Right lung (tissue), 2 donors: ENCODE measurements at regions not wholly inside any gene's neighbourhood (a gene's known extent, or its start where the extent isn't known, plus 50 kb on each side); places are given as distances from the start of the nearest gene placed in this dataset.
"Not testable (repeated sequence)": the region's sequence is repeated elsewhere in the genome, so short reads cannot be mapped to it uniquely, and the experiment has no call there.

Experiments
- DNase-seq, 2 donors: peaks; one replicate each; pipeline ENCODE4 v3.0.0-alpha.2; 2013

- DNase-seq = not testable (repeated sequence)
Measured at GRCh38 chr2:76172154-76172595, 461.5 kb upstream of the GCFC2 start.

GRCh38 chr2:76170856-76171255, 460.1 kb upstream of the GCFC2 start:
- DNase-seq = no peak

- DNase-seq = no peak
Measured at GRCh38 chr2:76170009-76170384, 459.3 kb upstream of the GCFC2 start.

- no peak for DNase-seq
Measured at GRCh38 chr2:76169276-76170008, 458.7 kb upstream of the GCFC2 start.

- no peak for DNase-seq
Measured at GRCh38 chr2:76163860-76164259, 453.1 kb upstream of the GCFC2 start.

- no peak for DNase-seq
Measured at GRCh38 chr2:76160670-76161069, 450.0 kb upstream of the GCFC2 start.

- no peak for DNase-seq
Measured at GRCh38 chr2:76159042-76159648, 448.4 kb upstream of the GCFC2 start.

- DNase-seq = no peak
Measured at GRCh38 chr2:76157531-76157930, 446.8 kb upstream of the GCFC2 start.

GRCh38 chr2:76154981-76155380, 444.3 kb upstream of the GCFC2 start:
- DNase-seq = no peak

- no peak for DNase-seq
Measured at GRCh38 chr2:76149846-76150245, 439.1 kb upstream of the GCFC2 start.

- not testable (repeated sequence) for DNase-seq
Measured at GRCh38 chr2:76139303-76139702, 428.6 kb upstream of the GCFC2 start.

GRCh38 chr2:76128622-76129021, 417.9 kb upstream of the GCFC2 start:
- no peak for DNase-seq

GRCh38 chr2:76120176-76120575, 409.5 kb upstream of the GCFC2 start:
- DNase-seq = no peak

GRCh38 chr2:76089683-76090082, 379.0 kb upstream of the GCFC2 start:
- DNase-seq = no peak

GRCh38 chr2:76083248-76083647, 372.5 kb upstream of the GCFC2 start:
- DNase-seq = no peak

GRCh38 chr2:76082509-76082908, 371.8 kb upstream of the GCFC2 start:
- no peak for DNase-seq

- DNase-seq = no peak
Measured at GRCh38 chr2:76080154-76080553, 369.4 kb upstream of the GCFC2 start.

- no peak for DNase-seq
Measured at GRCh38 chr2:76075126-76075525, 364.4 kb upstream of the GCFC2 start.

- DNase-seq = no peak
Measured at GRCh38 chr2:76073992-76074604, 363.4 kb upstream of the GCFC2 start.

- DNase-seq = no peak
Measured at GRCh38 chr2:76050196-76050595, 339.5 kb upstream of the GCFC2 start.

- no peak for DNase-seq
Measured at GRCh38 chr2:76044701-76045100, 334.0 kb upstream of the GCFC2 start.

- no peak for DNase-seq
Measured at GRCh38 chr2:76039505-76039904, 328.8 kb upstream of the GCFC2 start.

- DNase-seq = no peak
Measured at GRCh38 chr2:76027761-76028160, 317.0 kb upstream of the GCFC2 start.
